ENCODE measurements at regions not wholly inside any gene's neighbourhood (a gene's known extent, or its start where the extent isn't known, plus 50 kb on each side); places are given as distances from the start of the nearest gene placed in this dataset.

- DNase-seq = no peak
These were observed 56.5 kb downstream of the DCAF8L1 start for GRCh38 chrX:27924718-27925117.

- DNase-seq = no peak
These were observed 57.0 kb downstream of the DCAF8L1 start for GRCh38 chrX:27924261-27924660.

DNA sequence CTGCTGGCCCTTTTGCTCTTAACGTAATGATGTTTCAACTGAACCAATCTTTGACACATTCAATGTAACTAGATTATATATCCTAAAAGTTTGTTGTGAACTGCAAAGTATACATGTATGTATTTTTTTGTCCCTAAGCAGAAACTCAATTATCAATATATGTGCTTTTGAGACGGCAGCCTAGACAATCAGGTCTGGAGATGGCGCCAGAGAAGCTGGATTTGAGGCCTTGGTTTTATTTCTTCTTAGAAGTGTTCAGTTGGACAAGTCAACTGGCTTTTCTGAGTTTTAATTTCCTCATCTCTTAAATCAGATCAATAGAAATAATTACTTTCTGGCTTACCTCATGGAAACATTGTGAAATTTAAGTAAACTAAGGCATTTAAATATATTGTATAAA, 62.5 kb downstream of the DCAF8L1 start:
- DNase-seq = peak; percentile 6

DNA sequence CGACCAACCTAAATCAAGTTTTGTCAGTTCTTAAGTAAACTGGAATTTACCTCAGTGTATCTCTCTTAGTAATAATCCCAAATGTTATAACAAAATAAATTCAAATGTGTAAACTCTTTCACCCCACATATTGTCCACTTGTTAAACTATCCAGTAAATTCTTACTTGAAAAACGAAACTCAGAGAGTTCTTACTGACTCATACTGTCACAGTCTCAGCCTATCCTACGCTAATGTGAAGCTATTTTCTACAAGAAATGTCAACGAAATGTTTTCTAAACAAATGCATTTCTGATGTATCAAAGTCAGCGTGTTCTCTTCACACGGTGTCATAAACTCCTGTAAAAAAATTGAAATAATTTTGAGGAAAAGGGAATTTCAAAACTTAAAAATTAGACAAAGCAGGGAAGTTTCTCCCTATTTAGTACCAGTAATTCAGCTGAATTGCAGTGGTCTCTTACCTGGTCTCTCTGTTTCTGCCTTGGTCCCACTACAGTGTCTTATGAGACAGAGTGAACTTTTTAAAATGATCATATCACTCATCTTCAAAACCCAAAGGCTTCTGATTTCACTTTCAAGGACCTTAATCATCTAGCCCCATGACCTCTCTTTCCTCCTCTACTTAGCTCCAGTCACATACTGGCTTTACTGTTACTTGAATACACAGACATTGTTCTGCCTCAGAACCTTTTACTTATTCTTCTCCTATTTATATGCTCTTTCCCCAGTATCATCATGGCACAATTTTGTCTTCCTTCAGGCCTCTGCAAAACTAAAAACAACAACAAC, 63.3 kb downstream of the DCAF8L1 start:
- DNase-seq = no peak

GRCh38 chrX:27915617-27916016, 65.6 kb downstream of the DCAF8L1 start:
- DNase-seq = peak; percentile 1

GRCh38 chrX:27910412-27910811, 70.8 kb downstream of the DCAF8L1 start:
- DNase-seq = no peak

GRCh38 chrX:27903960-27904359, 77.3 kb downstream of the DCAF8L1 start:
- DNase-seq = no peak

- DNase-seq = no peak
These were observed 86.1 kb downstream of the MAGEB10 start for GRCh38 chrX:27893871-27894270.

DNA sequence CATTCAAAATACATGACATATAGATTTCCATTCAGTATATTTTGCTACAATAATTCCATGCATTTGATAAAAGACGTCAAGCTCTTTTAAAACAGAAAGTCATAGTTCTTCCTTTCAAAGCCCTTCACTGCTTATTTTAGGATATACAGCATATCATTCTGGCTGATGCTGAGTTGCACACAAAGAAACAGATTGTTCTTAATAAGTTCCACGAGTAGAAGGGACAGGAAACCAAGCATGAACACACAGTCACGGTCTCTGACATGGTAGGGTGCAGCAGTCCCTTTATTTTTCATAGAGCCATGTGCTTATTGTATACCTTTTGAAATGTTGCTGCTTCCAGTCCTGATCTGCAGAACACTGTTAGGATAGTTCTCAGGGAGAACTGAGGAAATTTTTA, 85.4 kb downstream of the MAGEB10 start:
- DNase-seq = no peak

- DNase-seq = no peak
These were observed 82.8 kb downstream of the MAGEB10 start for GRCh38 chrX:27890611-27891010.

DNA sequence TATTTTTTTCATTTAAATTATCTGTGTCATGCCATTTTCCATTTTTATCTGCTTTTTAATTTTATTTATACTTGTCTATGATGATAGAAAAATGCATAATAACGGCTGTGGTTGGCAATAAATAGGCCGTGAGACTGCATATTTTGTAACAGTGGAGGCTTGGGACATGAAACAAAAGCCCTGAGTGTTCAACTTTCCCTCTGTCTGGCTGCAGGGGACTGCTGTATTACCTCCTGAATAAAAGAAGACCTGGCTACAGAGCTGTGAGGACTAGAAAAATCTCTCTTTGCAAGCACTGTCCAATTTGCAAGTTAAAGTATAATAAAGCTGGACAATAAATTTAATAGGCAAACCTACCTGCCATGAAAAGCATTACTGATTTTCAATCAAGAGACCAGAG, 82.1 kb downstream of the MAGEB10 start:
- no peak for DNase-seq

GRCh38 chrX:27884654-27885053, 76.9 kb downstream of the MAGEB10 start:
- no peak for DNase-seq

- DNase-seq = no peak
These were observed 75.8 kb downstream of the MAGEB10 start for GRCh38 chrX:27883468-27884092.

DNA sequence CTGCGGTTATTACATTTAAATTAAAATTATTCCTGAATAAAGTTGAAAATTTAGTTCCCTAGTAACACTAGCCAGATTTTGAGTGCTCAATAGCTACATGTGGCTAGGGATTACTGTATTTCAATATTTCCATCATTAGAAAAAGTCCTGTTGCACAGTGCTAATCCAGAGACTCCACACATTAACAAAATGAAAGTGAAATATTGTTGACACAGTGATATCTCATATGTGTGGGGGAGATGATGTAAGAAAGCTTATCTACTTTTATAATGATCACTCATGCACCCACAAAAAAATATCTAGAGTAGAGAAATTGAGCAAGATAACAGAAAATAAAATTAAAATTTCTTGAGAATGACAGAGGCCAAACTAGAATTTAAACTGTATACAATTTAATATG, 74.9 kb downstream of the MAGEB10 start:
- no peak for DNase-seq

DNA sequence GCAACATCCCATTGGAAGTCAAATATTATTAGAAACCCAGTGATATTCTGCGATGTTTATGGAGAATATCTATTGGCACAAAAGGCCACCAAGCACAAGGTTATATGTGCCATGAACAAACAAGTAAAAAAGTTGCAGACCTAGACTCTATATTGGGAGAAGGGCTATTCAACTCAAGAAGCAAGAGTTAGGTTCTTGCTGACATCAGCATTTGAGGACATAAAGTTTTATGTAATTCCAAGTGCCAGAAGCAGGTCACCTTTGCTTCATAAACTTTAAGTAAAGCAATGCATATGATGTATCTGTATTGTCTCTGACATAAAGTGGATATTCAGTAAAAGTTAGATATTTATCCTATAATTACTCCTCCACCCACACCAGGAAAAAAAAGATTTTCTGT, 71.1 kb downstream of the MAGEB10 start:
- no peak for DNase-seq

Measured in hematopoietic multipotent progenitor cell treated with erythropoietin and hydrocortisone succinate and interleukin-3 and kit ligand, for 6 days (in vitro differentiated cells).